ENCODE measurements at regions not wholly inside any gene's neighbourhood (a gene's known extent, or its start where the extent isn't known, plus 50 kb on each side); places are given as distances from the start of the nearest gene placed in this dataset.

DNA sequence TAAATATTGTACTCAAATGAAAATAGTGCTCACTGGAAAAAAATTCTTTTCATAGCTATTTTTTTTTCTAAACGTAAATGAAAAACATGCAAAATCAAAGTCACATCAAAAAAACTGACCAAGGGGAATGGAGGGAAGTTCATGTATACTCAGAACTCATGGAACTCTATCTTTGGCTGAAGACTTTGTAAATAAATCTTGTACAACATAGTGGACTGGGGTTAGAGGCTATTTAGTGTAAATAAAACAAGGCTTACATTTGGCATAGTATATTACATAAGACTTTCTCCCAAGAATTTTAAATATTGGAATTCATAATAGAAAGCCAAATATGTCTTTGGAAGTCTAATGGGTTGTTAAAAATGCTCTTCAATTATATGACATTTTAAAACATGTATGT, 59.8 kb upstream of the PDE5A start:
- no peak overlapping the region for H3K27ac Mint-ChIP-seq
- peaks cover 3% of the 10 kb centered on the region for H3K4me1 Mint-ChIP-seq
- H3K4me3 Mint-ChIP-seq: no peak overlapping the region
- peaks cover 10% of the 10 kb centered on the region for H3K36me3 Mint-ChIP-seq (ENCODE audit: low read depth)
- H3K9me3 Mint-ChIP-seq: peaks cover 19% of the 10 kb centered on the region
- H3K27me3 Mint-ChIP-seq (ENCODE audit: low read depth, poor library complexity): no peaks in the 10 kb centered on the region
- TF ChIP-seq, protein P1, sequence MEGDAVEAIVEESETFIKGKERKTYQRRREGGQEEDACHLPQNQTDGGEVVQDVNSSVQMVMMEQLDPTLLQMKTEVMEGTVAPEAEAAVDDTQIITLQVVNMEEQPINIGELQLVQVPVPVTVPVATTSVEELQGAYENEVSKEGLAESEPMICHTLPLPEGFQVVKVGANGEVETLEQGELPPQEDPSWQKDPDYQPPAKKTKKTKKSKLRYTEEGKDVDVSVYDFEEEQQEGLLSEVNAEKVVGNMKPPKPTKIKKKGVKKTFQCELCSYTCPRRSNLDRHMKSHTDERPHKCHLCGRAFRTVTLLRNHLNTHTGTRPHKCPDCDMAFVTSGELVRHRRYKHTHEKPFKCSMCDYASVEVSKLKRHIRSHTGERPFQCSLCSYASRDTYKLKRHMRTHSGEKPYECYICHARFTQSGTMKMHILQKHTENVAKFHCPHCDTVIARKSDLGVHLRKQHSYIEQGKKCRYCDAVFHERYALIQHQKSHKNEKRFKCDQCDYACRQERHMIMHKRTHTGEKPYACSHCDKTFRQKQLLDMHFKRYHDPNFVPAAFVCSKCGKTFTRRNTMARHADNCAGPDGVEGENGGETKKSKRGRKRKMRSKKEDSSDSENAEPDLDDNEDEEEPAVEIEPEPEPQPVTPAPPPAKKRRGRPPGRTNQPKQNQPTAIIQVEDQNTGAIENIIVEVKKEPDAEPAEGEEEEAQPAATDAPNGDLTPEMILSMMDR (IDR thresholded peaks at IDR 0.05): no peak
- DNase-seq: no peak

DNA sequence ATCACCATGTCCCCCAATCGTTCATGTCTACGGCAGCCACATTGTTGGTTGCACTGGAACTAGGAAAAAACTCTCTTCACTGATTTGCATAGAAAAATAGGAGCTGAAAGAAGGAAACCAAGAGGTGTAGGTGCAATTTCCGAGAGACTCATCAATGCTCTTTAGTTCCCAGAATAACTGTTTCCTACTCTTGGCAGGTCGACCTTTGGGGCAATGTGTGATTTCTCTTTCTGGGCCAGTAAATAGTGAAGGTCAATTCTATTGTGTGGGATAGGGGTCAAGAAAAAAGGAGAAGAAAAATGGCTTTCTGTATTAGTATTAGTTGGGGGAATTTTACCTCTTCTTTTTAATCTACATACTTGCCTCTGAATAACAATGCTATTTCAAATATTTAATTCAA, 55.9 kb upstream of the PDE5A start:
- Mint-ChIP-seq H3K4me3 (no peak overlapping the region), H3K27me3 (ENCODE audit: low read depth, poor library complexity) (no peaks in the 10 kb centered on the region), H3K36me3 (ENCODE audit: low read depth) (no peaks in the 10 kb centered on the region), H3K9me3 (peaks cover 4% of the 10 kb centered on the region), H3K4me1 (peaks cover under 1% of the 10 kb centered on the region), H3K27ac (peak overlapping the region; percentile 22)
- TF ChIP-seq, protein P1 (IDR thresholded peaks at IDR 0.05): no peak
- no peak for DNase-seq

- H3K4me1 Mint-ChIP-seq: peaks cover 6% of the 10 kb centered on the region
- H3K4me3 Mint-ChIP-seq: no peak overlapping the region
- TF ChIP-seq, protein P1 (IDR thresholded peaks at IDR 0.05): no peak
- H3K27ac Mint-ChIP-seq: no peak overlapping the region
- no peak for DNase-seq
- peaks cover 4% of the 10 kb centered on the region for H3K9me3 Mint-ChIP-seq
- H3K27me3 Mint-ChIP-seq (ENCODE audit: low read depth, poor library complexity): no peaks in the 10 kb centered on the region
- no peaks in the 10 kb centered on the region for H3K36me3 Mint-ChIP-seq (ENCODE audit: low read depth)
These were observed 54.9 kb upstream of the PDE5A start for GRCh38 chr4:119683518-119683917.

DNA sequence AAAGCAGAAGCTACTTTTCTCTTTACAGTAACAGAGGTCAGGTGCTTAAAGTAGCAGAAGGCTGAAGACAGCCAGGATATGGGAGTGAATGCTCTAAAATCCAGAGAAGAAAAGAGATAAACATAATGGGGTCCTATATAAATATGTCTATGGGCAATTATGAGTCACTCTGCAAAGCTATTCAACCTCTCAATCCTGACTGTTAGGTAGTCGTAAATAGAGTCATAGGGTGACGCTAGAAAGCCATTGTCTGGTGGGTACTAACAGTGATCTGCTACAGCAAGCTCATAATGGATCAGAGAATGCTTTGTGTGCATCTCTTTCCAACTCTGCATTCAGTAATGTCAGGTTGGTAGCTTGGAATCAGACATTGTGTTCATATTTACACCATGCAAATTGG, 53.5 kb upstream of the PDE5A start:
- TF ChIP-seq, protein P1 (IDR thresholded peaks at IDR 0.05): no peak
- Mint-ChIP-seq H3K4me3 (no peak overlapping the region), H3K4me1 (peaks cover 6% of the 10 kb centered on the region), H3K9me3 (peaks cover 4% of the 10 kb centered on the region), H3K36me3 (ENCODE audit: low read depth) (no peaks in the 10 kb centered on the region), H3K27me3 (ENCODE audit: low read depth, poor library complexity) (no peaks in the 10 kb centered on the region), H3K27ac (no peak overlapping the region)
- DNase-seq: no peak

DNA sequence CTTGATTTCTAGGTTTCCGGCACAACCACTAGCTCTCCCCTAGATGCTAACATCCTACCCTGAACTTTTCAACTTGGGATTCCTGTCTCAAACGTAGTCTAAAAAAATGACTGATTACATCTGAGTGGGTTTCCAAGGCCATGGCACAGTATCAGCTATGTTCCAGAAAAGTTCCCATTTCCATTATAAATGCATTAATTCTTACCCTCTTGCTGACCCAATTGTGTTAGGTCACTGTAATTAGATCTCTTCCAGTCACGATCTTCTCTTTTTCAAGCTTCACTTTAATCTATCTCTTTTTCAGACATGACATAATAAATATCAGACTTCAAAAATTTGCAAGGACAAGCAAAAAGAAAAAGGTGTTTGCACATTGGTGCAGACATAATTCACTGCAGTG, 50.6 kb upstream of the PDE5A start:
- peaks cover 2% of the 10 kb centered on the region for H3K27me3 Mint-ChIP-seq (ENCODE audit: low read depth, poor library complexity)
- no peaks in the 10 kb centered on the region for H3K9me3 Mint-ChIP-seq
- peaks cover 6% of the 10 kb centered on the region for H3K4me1 Mint-ChIP-seq
- no peak overlapping the region for H3K27ac Mint-ChIP-seq
- no peaks in the 10 kb centered on the region for H3K36me3 Mint-ChIP-seq (ENCODE audit: low read depth)
- TF ChIP-seq, protein P1 (IDR thresholded peaks at IDR 0.05): no peak
- DNase-seq: no peak
- no peak overlapping the region for H3K4me3 Mint-ChIP-seq

GRCh38 chr4:119678761-119679160, 50.2 kb upstream of the PDE5A start:
- no peaks in the 10 kb centered on the region for H3K36me3 Mint-ChIP-seq (ENCODE audit: low read depth)
- H3K9me3 Mint-ChIP-seq: no peaks in the 10 kb centered on the region
- no peak overlapping the region for H3K27ac Mint-ChIP-seq
- TF ChIP-seq, protein P1 (IDR thresholded peaks at IDR 0.05): no peak
- H3K4me3 Mint-ChIP-seq: no peak overlapping the region
- peaks cover 6% of the 10 kb centered on the region for H3K4me1 Mint-ChIP-seq
- no peak for DNase-seq
- peaks cover 2% of the 10 kb centered on the region for H3K27me3 Mint-ChIP-seq (ENCODE audit: low read depth, poor library complexity)
